Gastroesophageal sphincter (tissue), 3 donors: ENCODE measurements at regions not wholly inside any gene's neighbourhood (a gene's known extent, or its start where the extent isn't known, plus 50 kb on each side); places are given as distances from the start of the nearest gene placed in this dataset.

ENCODE experiments used
- EP300 ChIP-seq: sonication (generic); formaldehyde crosslinking; IDR thresholded peaks from one replicate; pipeline ENCODE4 v1.6.1; 2017; ENCODE audit warnings: antibody characterized with exemption, mild to moderate bottlenecking
- POLR2A ChIP-seq, 2 donors: fragments of 450-650 bp; IDR thresholded peaks; one replicate each; pipeline ENCODE4 v1.6.1; 2017; ENCODE audit warnings: antibody characterized with exemption in 2 of 2, mild to moderate bottlenecking in 2 of 2, moderate library complexity in 1 of 2
- POLR2AphosphoS5 ChIP-seq: sonication (generic); formaldehyde crosslinking; IDR thresholded peaks from one replicate; pipeline ENCODE4 v1.6.1; 2017; ENCODE audit warnings: antibody characterized with exemption
- TF ChIP-seq, protein P1 (sequence below), 4 experiments: fragments of 200-600 bp in 2 of 4; fragments of 450-650 bp in 2 of 4; sonication (generic) in 1 of 4; IDR thresholded peaks; one replicate each; pipeline ENCODE4 v1.5.1; 2017 to 2019; ENCODE audit warnings: antibody characterized with exemption in 4 of 4, mild to moderate bottlenecking in 2 of 4, moderate library complexity in 2 of 4

GRCh38 chr13:99636728-99637353 is 135.6 kb downstream of the TM9SF2 start:
- TF ChIP-seq POLR2AphosphoS5 (no peak), POLR2A (IDR thresholded peaks at IDR 0.05) (no peak), EP300 (no peak)
- TF ChIP-seq, protein P1, sequence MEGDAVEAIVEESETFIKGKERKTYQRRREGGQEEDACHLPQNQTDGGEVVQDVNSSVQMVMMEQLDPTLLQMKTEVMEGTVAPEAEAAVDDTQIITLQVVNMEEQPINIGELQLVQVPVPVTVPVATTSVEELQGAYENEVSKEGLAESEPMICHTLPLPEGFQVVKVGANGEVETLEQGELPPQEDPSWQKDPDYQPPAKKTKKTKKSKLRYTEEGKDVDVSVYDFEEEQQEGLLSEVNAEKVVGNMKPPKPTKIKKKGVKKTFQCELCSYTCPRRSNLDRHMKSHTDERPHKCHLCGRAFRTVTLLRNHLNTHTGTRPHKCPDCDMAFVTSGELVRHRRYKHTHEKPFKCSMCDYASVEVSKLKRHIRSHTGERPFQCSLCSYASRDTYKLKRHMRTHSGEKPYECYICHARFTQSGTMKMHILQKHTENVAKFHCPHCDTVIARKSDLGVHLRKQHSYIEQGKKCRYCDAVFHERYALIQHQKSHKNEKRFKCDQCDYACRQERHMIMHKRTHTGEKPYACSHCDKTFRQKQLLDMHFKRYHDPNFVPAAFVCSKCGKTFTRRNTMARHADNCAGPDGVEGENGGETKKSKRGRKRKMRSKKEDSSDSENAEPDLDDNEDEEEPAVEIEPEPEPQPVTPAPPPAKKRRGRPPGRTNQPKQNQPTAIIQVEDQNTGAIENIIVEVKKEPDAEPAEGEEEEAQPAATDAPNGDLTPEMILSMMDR (IDR thresholded peaks at IDR 0.05), result no peak
